A549 (cell line): ENCODE measurements at regions not wholly inside any gene's neighbourhood (a gene's known extent, or its start where the extent isn't known, plus 50 kb on each side); places are given as distances from the start of the nearest gene placed in this dataset.

Experiments used
- ATAC-seq, 2 experiments: fragments of 200-7000 bp in 1 of 2; fragments of >200 bp in 1 of 2; cut with Nextera tagmentation in 1 of 2; cut with Tn5 transposase in 1 of 2; 3 replicates each; pipeline versions ENCODE4 v1.8.0 to v1.9.1; 2018 to 2020; ENCODE audit warnings: mild to moderate bottlenecking in 1 of 2, moderate library complexity in 1 of 2
- CTCF ChIA-PET: fragments of 300-600 bp; sonication (Branson Sonifier 250); formaldehyde crosslinking; extraction: SDS; loops from one replicate; lab custom pipeline; 2021; ENCODE audit warnings: antibody characterized with exemption, inconsistent platforms; lab: Yijun Ruan, JAX
- POLR2A ChIA-PET: fragments of 350-600 bp; formaldehyde crosslinking; extraction: SDS; loops from one replicate; lab custom pipeline; 2021; ENCODE audit warnings: antibody characterized with exemption, inconsistent platforms; lab: Yijun Ruan, JAX
- DNase-seq, 2 experiments: peaks; one replicate each; pipeline versions ENCODE4 v3.0.0 to v3.0.0-alpha.2; 2011 to 2016; ENCODE audit warnings: low read depth in 1 of 2, low spot score in 1 of 2
- FAIRE-seq: peaks from 2 replicates; lab custom pipeline; 2011; peaks lifted over from hg19 to GRCh38; lab: Jason Lieb, UNC
- H3K27ac ChIP-seq, 2 experiments: fragments of >200 bp; sonication (Bioruptor Twin); formaldehyde crosslinking; 3 replicates each; pipeline ENCODE4 v1.5.1; 2016 to 2017
- H3K4me1 ChIP-seq: fragments of >200 bp; sonication (Bioruptor Twin); formaldehyde crosslinking; 3 replicates; pipeline ENCODE4 v1.6.1; 2016
- H3K4me2 ChIP-seq: fragments of >200 bp; sonication (Bioruptor Twin); formaldehyde crosslinking; 3 replicates; pipeline ENCODE4 v1.6.1; 2016
- H3K4me3 ChIP-seq: fragments of >200 bp; sonication (Bioruptor Twin); formaldehyde crosslinking; 3 replicates; pipeline ENCODE4 v1.5.1; 2016
- H3K9me3 ChIP-seq: fragments of >200 bp; sonication (Bioruptor Twin); formaldehyde crosslinking; 3 replicates; pipeline ENCODE4 v1.6.1; 2016
- CEBPB ChIP-seq, 2 experiments: fragments of >200 bp in 1 of 2; sonication (Bioruptor Twin) in 1 of 2; formaldehyde crosslinking in 1 of 2; IDR thresholded peaks; 2 replicates each; pipeline ENCODE4 v1.6.1; 2012 to 2016
- CHD2 ChIP-seq: fragments of 150-350 bp; IDR thresholded peaks from 2 replicates; pipeline ENCODE4 v1.6.1; 2014; ENCODE audit warnings: low read length; ENCODE audit not compliant: partially characterized antibody
- CHD4 ChIP-seq: fragments of 200-600 bp; sonication (generic); IDR thresholded peaks from 2 replicates; pipeline ENCODE4 v1.6.1; 2016; ENCODE audit warnings: antibody characterized with exemption, mild to moderate bottlenecking, borderline replicate concordance
- CTCF ChIP-seq: fragments of >200 bp; sonication (Bioruptor Twin); formaldehyde crosslinking; IDR thresholded peaks from 3 replicates; pipeline ENCODE4 v1.5.1; 2016
- E2F6 ChIP-seq: IDR thresholded peaks from 2 replicates; pipeline ENCODE4 v1.6.1; 2012; ENCODE audit warnings: low read depth, borderline replicate concordance
- EHF ChIP-seq: fragments of 250-450 bp; sonication (Bioruptor Pico); IDR thresholded peaks from 2 replicates; pipeline ENCODE4 v1.5.0; 2020; ENCODE audit warnings: mild to moderate bottlenecking
- ELK1 ChIP-seq: fragments of 150-350 bp; IDR thresholded peaks from 2 replicates; pipeline ENCODE4 v1.6.1; 2014; ENCODE audit warnings: low read depth, mild to moderate bottlenecking, low read length
- EP300 ChIP-seq, 2 experiments: fragments of >200 bp; sonication (Bioruptor Twin); formaldehyde crosslinking; IDR thresholded peaks; 2 replicates in 1 of 2; 3 replicates in 1 of 2; pipeline ENCODE4 v1.6.1; 2016 to 2017
- FOSB ChIP-seq: fragments of 250-450 bp; sonication (Bioruptor Pico); IDR thresholded peaks from 2 replicates; pipeline ENCODE4 v1.5.0; 2020; ENCODE audit warnings: mild to moderate bottlenecking, moderate library complexity
- FOXS1 ChIP-seq: fragments of 250-450 bp; sonication (Bioruptor Pico); IDR thresholded peaks from 2 replicates; pipeline ENCODE4 v1.5.0; 2020; ENCODE audit warnings: mild to moderate bottlenecking, moderate library complexity
- GATA3 ChIP-seq: IDR thresholded peaks from 2 replicates; pipeline ENCODE4 v1.6.1; 2012; ENCODE audit warnings: borderline replicate concordance
- HMGXB4 ChIP-seq: fragments of 250-450 bp; sonication (Bioruptor Pico); IDR thresholded peaks from 2 replicates; pipeline ENCODE4 v1.5.0; 2021; ENCODE audit warnings: mild to moderate bottlenecking, moderate library complexity, borderline replicate concordance
- JUN ChIP-seq, 2 experiments: fragments of >200 bp; sonication (Bioruptor Twin); formaldehyde crosslinking; IDR thresholded peaks; 2 replicates in 1 of 2; 3 replicates in 1 of 2; pipeline ENCODE4 v1.6.1; 2016 to 2017
- MAFK ChIP-seq: fragments of 450-650 bp; IDR thresholded peaks from 2 replicates; pipeline ENCODE4 v1.6.1; 2014; ENCODE audit not compliant: partially characterized antibody
- MAX ChIP-seq: IDR thresholded peaks from 2 replicates; pipeline ENCODE4 v1.6.1; 2012
- MAZ ChIP-seq: fragments of 150-350 bp; IDR thresholded peaks from 2 replicates; pipeline ENCODE4 v1.6.1; 2014; ENCODE audit warnings: antibody characterized with exemption, low read depth, low read length, borderline replicate concordance
- NFE2L2 ChIP-seq: fragments of 150-350 bp; conservative IDR thresholded peaks from 2 replicates; pipeline ENCODE4 v1.6.1; 2014; ENCODE audit warnings: low read length
- PBX3 ChIP-seq: IDR thresholded peaks from 2 replicates; pipeline ENCODE4 v1.6.1; 2012
- PHF8 ChIP-seq: fragments of 200-600 bp; sonication (generic); IDR thresholded peaks from 2 replicates; pipeline ENCODE4 v1.6.1; 2016; ENCODE audit warnings: low read depth, mild to moderate bottlenecking, antibody characterized with exemption, moderate library complexity, borderline replicate concordance
- REST ChIP-seq: fragments of 200-600 bp; sonication (generic); IDR thresholded peaks from 2 replicates; pipeline ENCODE4 v1.6.1; 2016; ENCODE audit warnings: antibody characterized with exemption, mild to moderate bottlenecking, moderate library complexity
- SMC3 ChIP-seq: fragments of >200 bp; sonication (Bioruptor Twin); formaldehyde crosslinking; IDR thresholded peaks from 3 replicates; pipeline ENCODE4 v1.6.1; 2018; ENCODE audit warnings: inconsistent platforms
- ZNF302 ChIP-seq: fragments of 250-450 bp; sonication (Bioruptor Pico); IDR thresholded peaks from 2 replicates; pipeline ENCODE4 v1.9.0; 2021; ENCODE audit warnings: inconsistent platforms, mild to moderate bottlenecking, moderate library complexity
- WGBS: methylation state at CpG from one replicate; pipeline ENCODE4 v1.1.6; 2017; ENCODE audit errors: missing lambda C conversion rate; 5-methylcytosine and 5-hydroxymethylcytosine counted together

GRCh38 chr6:86775893-86776292 lies 161.4 kb upstream of the HTR1E start:
- POLR2A ChIA-PET: no interaction called here
- no peaks in the 10 kb centered on the region for H3K9me3 ChIP-seq
- CTCF ChIA-PET: no interaction called here
- FAIRE-seq (no peak), DNase-seq (no peak), ATAC-seq (no peak)
- TF ChIP-seq CEBPB (IDR thresholded peaks at IDR 0.05) (no peak), REST (no peak), EHF (CRISPR knock-in tag) (no peak), PHF8 (no peak), FOXS1 (CRISPR knock-in tag) (no peak), SMC3 (no peak), FOSB (CRISPR knock-in tag) (no peak), MAZ (no peak), ZNF302 (CRISPR knock-in tag) (no peak), NFE2L2 (no peak), GATA3 (no peak), ELK1 (no peak), HMGXB4 (CRISPR knock-in tag) (no peak), EP300 (IDR thresholded peaks at IDR 0.05) (no peak), MAX (no peak), E2F6 (no peak), JUN (IDR thresholded peaks at IDR 0.05) (no peak)
- H3K4me1 ChIP-seq: no peaks in the 10 kb centered on the region
- H3K4me3 ChIP-seq: no peak overlapping the region
- no peak overlapping the region for H3K27ac ChIP-seq
- no peak overlapping the region for H3K4me2 ChIP-seq

GRCh38 chr6:86765211-86765610 lies 172.1 kb upstream of the HTR1E start:
- Histone ChIP-seq H3K4me2 (no peak overlapping the region), H3K4me1 (no peaks in the 10 kb centered on the region), H3K27ac (no peak overlapping the region), H3K4me3 (no peak overlapping the region), H3K9me3 (no peaks in the 10 kb centered on the region)
- ATAC-seq (no peak), FAIRE-seq (no peak), DNase-seq (no peak)
- 62% methylated on average over 1 of the region's 1 CpG for WGBS
- ChIA-PET POLR2A (no interaction called here), CTCF (interaction anchor here (0.6 kb wide), 1 partner anchor 171 kb away, joined by 4 read pairs; no protein-coding TSS in a partner anchor)
- TF ChIP-seq PHF8 (no peak), ZNF302 (CRISPR knock-in tag) (no peak), FOXS1 (CRISPR knock-in tag) (no peak), REST (no peak), PBX3 (no peak), CHD2 (no peak), MAFK (no peak), CTCF (no peak), JUN (IDR thresholded peaks at IDR 0.05) (no peak), CHD4 (no peak)
